Spleen (tissue), 7 donors: ENCODE measurements at regions not wholly inside any gene's neighbourhood (a gene's known extent, or its start where the extent isn't known, plus 50 kb on each side); places are given as distances from the start of the nearest gene placed in this dataset.

Source experiments
- POLR2A ChIP-seq, 3 donors: fragments of 450-650 bp; IDR thresholded peaks; one replicate each; pipeline ENCODE4 v1.5.1; 2017; ENCODE audit warnings: antibody characterized with exemption in 3 of 3, mild to moderate bottlenecking in 1 of 3
- POLR2AphosphoS5 ChIP-seq, 3 donors: sonication (generic); formaldehyde crosslinking; IDR thresholded peaks; one replicate each; pipeline ENCODE4 v1.5.1; 2017; ENCODE audit warnings: antibody characterized with exemption in 3 of 3
- TF ChIP-seq, protein P1 (sequence below), 11 experiments: fragments of 200-600 bp in 7 of 11; fragments of 450-650 bp in 4 of 11; sonication (generic) in 4 of 11; IDR thresholded peaks in 8 of 11; conservative IDR thresholded peaks in 3 of 11; 1 replicate in 7 of 11; 2 replicates in 4 of 11; pipeline versions ENCODE4 v1.4.0 to v1.8.0; 2016 to 2021; ENCODE audit warnings: antibody characterized with exemption in 11 of 11, inconsistent platforms in 4 of 11, mild to moderate bottlenecking in 1 of 11
- donor health status: DM: no; HTN: no; CAD: no; lungs with moderate emphysema.
- donor health status: DM: no; HTN: no; CAD: no.
- donor health status: DM: no; HTN: no; CAD: no.

DNA sequence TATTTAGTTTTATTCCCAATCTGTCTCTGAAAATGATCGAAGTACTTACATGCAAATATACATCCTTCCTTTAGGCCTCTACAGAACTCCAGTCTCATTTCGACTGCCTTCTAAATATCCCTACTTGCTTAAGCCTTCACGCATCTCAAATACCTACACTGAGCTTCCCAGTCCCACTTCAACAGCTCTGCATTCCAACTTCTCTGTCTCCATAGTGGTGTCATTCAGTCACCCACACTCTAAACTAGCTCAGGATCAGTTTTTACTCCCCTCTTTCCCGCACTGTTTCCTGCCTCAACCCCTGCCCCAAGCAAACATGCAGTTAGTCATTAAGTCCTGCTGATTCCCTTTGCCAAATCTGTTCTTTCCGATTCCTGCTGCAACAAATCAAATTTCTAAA is 91.8 kb upstream of the PREP start:
- TF ChIP-seq POLR2A (IDR thresholded peaks at IDR 0.05) (no peak), POLR2AphosphoS5 (IDR thresholded peaks at IDR 0.05) (no peak)
- TF ChIP-seq, protein P1, sequence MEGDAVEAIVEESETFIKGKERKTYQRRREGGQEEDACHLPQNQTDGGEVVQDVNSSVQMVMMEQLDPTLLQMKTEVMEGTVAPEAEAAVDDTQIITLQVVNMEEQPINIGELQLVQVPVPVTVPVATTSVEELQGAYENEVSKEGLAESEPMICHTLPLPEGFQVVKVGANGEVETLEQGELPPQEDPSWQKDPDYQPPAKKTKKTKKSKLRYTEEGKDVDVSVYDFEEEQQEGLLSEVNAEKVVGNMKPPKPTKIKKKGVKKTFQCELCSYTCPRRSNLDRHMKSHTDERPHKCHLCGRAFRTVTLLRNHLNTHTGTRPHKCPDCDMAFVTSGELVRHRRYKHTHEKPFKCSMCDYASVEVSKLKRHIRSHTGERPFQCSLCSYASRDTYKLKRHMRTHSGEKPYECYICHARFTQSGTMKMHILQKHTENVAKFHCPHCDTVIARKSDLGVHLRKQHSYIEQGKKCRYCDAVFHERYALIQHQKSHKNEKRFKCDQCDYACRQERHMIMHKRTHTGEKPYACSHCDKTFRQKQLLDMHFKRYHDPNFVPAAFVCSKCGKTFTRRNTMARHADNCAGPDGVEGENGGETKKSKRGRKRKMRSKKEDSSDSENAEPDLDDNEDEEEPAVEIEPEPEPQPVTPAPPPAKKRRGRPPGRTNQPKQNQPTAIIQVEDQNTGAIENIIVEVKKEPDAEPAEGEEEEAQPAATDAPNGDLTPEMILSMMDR (IDR thresholded peaks at IDR 0.05 in 8 of 11, conservative IDR thresholded peaks at IDR 0.05 in 3 of 11) = no peak
